Esophagus muscularis mucosa (tissue), 4 donors: ENCODE measurements at regions not wholly inside any gene's neighbourhood (a gene's known extent, or its start where the extent isn't known, plus 50 kb on each side); places are given as distances from the start of the nearest gene placed in this dataset.

Source experiments
- CTCF ChIP-seq, 3 experiments: fragments of 200-600 bp in 2 of 3; fragments of 450-650 bp in 1 of 3; sonication (generic) in 2 of 3; IDR thresholded peaks; one replicate each; pipeline ENCODE4 v1.5.1; 2017 to 2019; ENCODE audit warnings: antibody characterized with exemption in 3 of 3, mild to moderate bottlenecking in 2 of 3, moderate library complexity in 1 of 3
- EP300 ChIP-seq: sonication (generic); formaldehyde crosslinking; IDR thresholded peaks from one replicate; pipeline ENCODE4 v1.6.1; 2017; ENCODE audit warnings: antibody characterized with exemption
- POLR2A ChIP-seq: fragments of 450-650 bp; IDR thresholded peaks from one replicate; pipeline ENCODE4 v1.6.1; 2017; ENCODE audit warnings: antibody characterized with exemption, moderate library complexity, mild to moderate bottlenecking, low read depth
- POLR2AphosphoS5 ChIP-seq, 2 donors: sonication (generic); formaldehyde crosslinking; IDR thresholded peaks; one replicate each; pipeline ENCODE4 v1.6.1; 2017; ENCODE audit warnings: antibody characterized with exemption in 2 of 2

GRCh38 chr12:77357655-77358054 is 292.3 kb upstream of the E2F7 start:
- TF ChIP-seq CTCF (IDR thresholded peaks at IDR 0.05): no peak
- TF ChIP-seq POLR2AphosphoS5 (IDR thresholded peaks at IDR 0.05): no peak
- no peak for TF ChIP-seq EP300
- TF ChIP-seq POLR2A: no peak
